A673 (cell line): ENCODE measurements at regions not wholly inside any gene's neighbourhood (a gene's known extent, or its start where the extent isn't known, plus 50 kb on each side); places are given as distances from the start of the nearest gene placed in this dataset.
"Not testable (repeated sequence)": the region's sequence is repeated elsewhere in the genome, so short reads cannot be mapped to it uniquely, and the experiment has no call there.

Experiments used
- EZH2 ChIP-seq: fragments of 200-600 bp; sonication (generic); IDR thresholded peaks from 2 replicates; pipeline ENCODE4 v1.6.1; 2017; ENCODE audit warnings: borderline replicate concordance, low read depth, mild to moderate bottlenecking, mixed read lengths, antibody characterized with exemption, low read length; ENCODE audit not compliant: poor library complexity, severe bottlenecking
- TF ChIP-seq, protein P1 (sequence below): fragments of 300-800, 200-600 bp; sonication (generic); conservative IDR thresholded peaks from 2 replicates; pipeline ENCODE4 v1.5.1; 2017; ENCODE audit warnings: low read depth, mild to moderate bottlenecking, antibody characterized with exemption, low read length, moderate library complexity, mixed read lengths

DNA sequence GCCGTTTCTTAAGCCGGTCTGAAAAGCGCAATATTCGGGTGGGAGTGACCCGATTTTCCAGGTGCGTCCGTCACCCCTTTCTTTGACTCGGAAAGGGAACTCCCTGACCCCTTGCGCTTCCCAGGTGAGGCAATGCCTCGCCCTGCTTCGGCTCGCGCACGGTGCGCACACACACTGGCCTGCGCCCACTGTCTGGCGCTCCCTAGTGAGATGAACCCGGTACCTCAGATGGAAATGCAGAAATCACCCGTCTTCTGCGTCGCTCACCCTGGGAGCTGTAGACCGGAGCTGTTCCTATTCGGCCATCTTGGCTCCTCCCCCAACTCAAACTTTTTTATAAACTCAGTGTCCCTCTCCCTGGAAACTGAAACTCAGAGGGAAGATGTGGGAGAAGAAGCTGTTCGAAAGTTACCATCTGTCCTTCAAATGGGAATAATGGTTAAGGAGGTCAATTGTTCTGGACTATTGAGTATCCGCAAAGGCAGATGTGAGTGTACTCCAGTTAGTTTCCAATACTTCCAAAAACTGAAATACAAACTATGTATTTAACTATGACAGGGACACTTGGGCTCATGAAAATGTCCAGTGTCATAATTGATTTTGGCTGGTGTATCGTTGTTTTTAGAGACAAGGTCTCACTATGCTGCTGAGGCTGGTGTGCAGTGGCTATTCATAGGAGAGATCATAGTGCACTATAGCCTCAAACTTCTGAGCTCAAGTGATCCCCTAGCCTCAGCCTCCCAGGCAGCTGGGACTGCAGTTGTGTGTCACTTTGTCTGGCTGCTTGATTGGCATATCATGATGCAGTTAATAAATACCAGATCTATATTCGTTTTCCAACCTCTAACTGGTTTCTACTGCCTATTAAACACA, 67.8 kb upstream of the OSBPL3 start:
- TF ChIP-seq, protein P1, sequence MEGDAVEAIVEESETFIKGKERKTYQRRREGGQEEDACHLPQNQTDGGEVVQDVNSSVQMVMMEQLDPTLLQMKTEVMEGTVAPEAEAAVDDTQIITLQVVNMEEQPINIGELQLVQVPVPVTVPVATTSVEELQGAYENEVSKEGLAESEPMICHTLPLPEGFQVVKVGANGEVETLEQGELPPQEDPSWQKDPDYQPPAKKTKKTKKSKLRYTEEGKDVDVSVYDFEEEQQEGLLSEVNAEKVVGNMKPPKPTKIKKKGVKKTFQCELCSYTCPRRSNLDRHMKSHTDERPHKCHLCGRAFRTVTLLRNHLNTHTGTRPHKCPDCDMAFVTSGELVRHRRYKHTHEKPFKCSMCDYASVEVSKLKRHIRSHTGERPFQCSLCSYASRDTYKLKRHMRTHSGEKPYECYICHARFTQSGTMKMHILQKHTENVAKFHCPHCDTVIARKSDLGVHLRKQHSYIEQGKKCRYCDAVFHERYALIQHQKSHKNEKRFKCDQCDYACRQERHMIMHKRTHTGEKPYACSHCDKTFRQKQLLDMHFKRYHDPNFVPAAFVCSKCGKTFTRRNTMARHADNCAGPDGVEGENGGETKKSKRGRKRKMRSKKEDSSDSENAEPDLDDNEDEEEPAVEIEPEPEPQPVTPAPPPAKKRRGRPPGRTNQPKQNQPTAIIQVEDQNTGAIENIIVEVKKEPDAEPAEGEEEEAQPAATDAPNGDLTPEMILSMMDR, result not testable (repeated sequence)
- not testable (repeated sequence) for TF ChIP-seq EZH2
